GM23338 (cell line): ENCODE measurements at regions not wholly inside any gene's neighbourhood (a gene's known extent, or its start where the extent isn't known, plus 50 kb on each side); places are given as distances from the start of the nearest gene placed in this dataset.

Experiments used
- CTCF ChIP-seq, 2 experiments: fragments of 200-600 bp in 1 of 2; sonication (generic) in 1 of 2; conservative IDR thresholded peaks; 2 replicates each; pipeline versions ENCODE4 v1.5.1 to v1.6.1; 2016 to 2017; ENCODE audit warnings: antibody characterized with exemption in 2 of 2, low read depth in 2 of 2, mild to moderate bottlenecking in 2 of 2, moderate library complexity in 1 of 2
- EZH2 ChIP-seq: fragments of 200-600 bp; sonication (generic); IDR thresholded peaks from one replicate; pipeline ENCODE4 v1.8.0; 2017; ENCODE audit warnings: antibody characterized with exemption, mild to moderate bottlenecking, low read depth; ENCODE audit not compliant: unreplicated experiment
- REST ChIP-seq: IDR thresholded peaks from one replicate; pipeline ENCODE4 v1.6.1; 2018; ENCODE audit warnings: antibody characterized with exemption; ENCODE audit not compliant: unreplicated experiment
- STAT1 ChIP-seq: IDR thresholded peaks from one replicate; pipeline ENCODE4 v1.6.1; 2016; ENCODE audit warnings: antibody characterized with exemption; ENCODE audit not compliant: unreplicated experiment

- no peak for TF ChIP-seq REST
- TF ChIP-seq CTCF (conservative IDR thresholded peaks at IDR 0.05; ENCODE audit: low read depth in 2 of 2): no peak
- no peak for TF ChIP-seq EZH2
- TF ChIP-seq STAT1: no peak
Observed at GRCh38 chr2:164069540-164069939, 333.7 kb upstream of the FIGN start.
